Non-pigmented ciliary epithelial cell (primary cell): ENCODE measurements at regions not wholly inside any gene's neighbourhood (a gene's known extent, or its start where the extent isn't known, plus 50 kb on each side); places are given as distances from the start of the nearest gene placed in this dataset.

Experiments used
- DNase-seq: peaks from one replicate; pipeline ENCODE4 v3.0.0-alpha.2; 2010; ENCODE audit warnings: low read depth

- no peak for DNase-seq
Observed at GRCh38 chr13:73748404-73748803, 385.8 kb downstream of the KLF12 start.

GRCh38 chr13:73745190-73745589 lies 389.0 kb downstream of the KLF12 start:
- no peak for DNase-seq

- DNase-seq = no peak
Observed at GRCh38 chr13:73742982-73743381, 391.2 kb downstream of the KLF12 start.

GRCh38 chr13:73741742-73742141 lies 392.5 kb downstream of the KLF12 start:
- no peak for DNase-seq

- DNase-seq = no peak
Observed at GRCh38 chr13:73741111-73741510, 393.1 kb downstream of the KLF12 start.

GRCh38 chr13:73740666-73741065 lies 393.5 kb downstream of the KLF12 start:
- no peak for DNase-seq

GRCh38 chr13:73739394-73739793 lies 394.8 kb downstream of the KLF12 start:
- DNase-seq = no peak

GRCh38 chr13:73738626-73739025 lies 395.6 kb downstream of the KLF12 start:
- DNase-seq = no peak

- DNase-seq = no peak
Observed at GRCh38 chr13:73737214-73737613, 397.0 kb downstream of the KLF12 start.

GRCh38 chr13:73733706-73734105 lies 400.5 kb downstream of the KLF12 start:
- no peak for DNase-seq

- no peak for DNase-seq
Observed at GRCh38 chr13:73732350-73732749, 401.9 kb downstream of the KLF12 start.

- DNase-seq = no peak
Observed at GRCh38 chr13:73731564-73731963, 402.6 kb downstream of the KLF12 start.

- DNase-seq = no peak
Observed at GRCh38 chr13:73730014-73730413, 404.2 kb downstream of the KLF12 start.

GRCh38 chr13:73729046-73729445 lies 405.2 kb downstream of the KLF12 start:
- no peak for DNase-seq

- DNase-seq = peak; percentile 70
Observed at GRCh38 chr13:73722120-73722519, 412.1 kb downstream of the KLF12 start.

- no peak for DNase-seq
Observed at GRCh38 chr13:73721571-73721970, 412.6 kb downstream of the KLF12 start.

- no peak for DNase-seq
Observed at GRCh38 chr13:73720216-73720840, 413.9 kb downstream of the KLF12 start.

- no peak for DNase-seq
Observed at GRCh38 chr13:73718246-73718645, 416.0 kb downstream of the KLF12 start.

GRCh38 chr13:73717632-73718031 lies 416.6 kb downstream of the KLF12 start:
- DNase-seq = peak; percentile 79

- no peak for DNase-seq
Observed at GRCh38 chr13:73715911-73716510, 418.2 kb downstream of the KLF12 start.

- DNase-seq = no peak
Observed at GRCh38 chr13:73715114-73715910, 418.9 kb downstream of the KLF12 start.

- DNase-seq = no peak
Observed at GRCh38 chr13:73714522-73714921, 419.7 kb downstream of the KLF12 start.

GRCh38 chr13:73708393-73708985 lies 425.7 kb downstream of the KLF12 start:
- DNase-seq = peak; percentile 24
